Renal pelvis (tissue), 1 donor: ENCODE measurements at regions not wholly inside any gene's neighbourhood (a gene's known extent, or its start where the extent isn't known, plus 50 kb on each side); places are given as distances from the start of the nearest gene placed in this dataset.
A peak's percentile ranks its signal among the peaks of the same experiment; 100 is the strongest.
"Not testable (repeated sequence)": the region's sequence is repeated elsewhere in the genome, so short reads cannot be mapped to it uniquely, and the experiment has no call there.

ENCODE experiments used
- DNase-seq: peaks from one replicate; pipeline ENCODE4 v3.0.0-alpha.2; 2013

DNA sequence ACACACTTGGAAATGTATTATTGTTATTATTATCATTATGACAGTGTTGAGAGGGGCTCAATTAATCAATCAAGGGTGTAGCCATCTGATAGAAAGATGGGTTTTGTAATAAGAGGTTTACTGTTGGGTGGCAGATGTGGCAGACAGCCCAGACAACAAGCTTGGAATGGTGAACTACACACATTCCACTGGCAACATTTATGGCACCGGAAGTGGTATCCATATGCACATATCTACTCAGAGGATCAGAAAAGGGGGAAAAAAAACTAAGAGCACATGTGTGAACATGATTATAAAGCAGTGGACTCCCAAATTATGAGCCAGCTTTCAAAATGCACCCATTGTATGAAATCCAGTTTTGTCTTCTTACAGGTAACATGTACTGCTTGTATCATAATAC is 125.9 kb upstream of the ARX start:
- DNase-seq = no peak

DNA sequence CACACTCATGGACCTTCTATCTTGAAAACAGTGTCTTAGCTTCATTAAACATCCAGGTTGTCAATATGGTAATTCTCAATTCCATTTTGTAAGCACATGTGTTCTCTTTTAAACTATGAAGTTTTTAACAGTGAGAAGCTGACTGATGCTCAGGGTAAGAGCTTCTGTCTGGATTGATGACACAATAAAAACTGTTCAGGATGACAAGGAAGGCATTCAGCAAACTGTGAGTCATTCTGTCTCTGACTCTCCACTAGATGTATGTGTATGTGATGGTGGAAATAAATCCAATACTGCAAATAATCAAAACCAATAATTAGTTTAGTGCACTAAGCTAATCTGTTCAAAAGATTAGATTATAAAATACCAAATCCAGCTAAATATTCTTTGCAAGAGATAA is 115.3 kb upstream of the ARX start:
- DNase-seq = no peak

DNA sequence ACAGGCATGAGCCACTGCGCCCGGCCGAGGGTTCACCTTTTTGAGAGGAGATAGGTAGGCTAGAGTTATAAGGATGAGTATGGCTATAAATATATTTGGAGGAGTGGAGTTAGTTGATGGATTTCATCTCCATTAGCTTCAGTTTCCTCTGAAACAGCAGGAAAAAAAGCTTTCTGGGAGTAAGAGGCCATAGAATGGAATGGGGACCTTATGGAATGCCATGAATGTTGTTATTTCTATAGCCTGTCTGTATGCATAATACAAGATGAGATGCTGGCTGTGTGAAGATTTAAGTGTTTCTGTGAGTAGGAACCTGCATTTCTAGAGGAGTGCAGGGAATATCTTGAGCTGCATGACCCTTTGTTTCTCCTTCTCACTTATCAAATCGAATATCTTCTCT is 114.9 kb upstream of the ARX start:
- no peak for DNase-seq

DNA sequence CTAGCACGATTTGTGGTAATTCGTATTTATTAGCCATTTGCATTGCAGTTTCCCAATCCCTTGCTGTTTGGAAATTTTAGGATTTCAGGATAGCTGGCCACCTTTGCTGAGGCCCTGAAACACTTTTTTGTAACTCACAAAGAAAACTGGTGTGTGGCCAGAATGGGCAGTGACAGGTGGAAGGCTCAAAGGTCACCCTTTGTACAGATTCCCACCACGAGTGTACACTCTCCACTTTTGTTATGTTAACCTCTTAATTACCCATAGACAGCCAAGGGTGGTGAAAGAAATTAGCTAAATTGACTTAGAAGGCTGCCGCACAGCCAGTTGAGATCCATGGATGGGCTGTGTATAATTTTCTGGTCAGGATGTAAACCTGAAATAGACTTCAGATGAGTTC is 109.7 kb upstream of the ARX start:
- DNase-seq = no peak

DNA sequence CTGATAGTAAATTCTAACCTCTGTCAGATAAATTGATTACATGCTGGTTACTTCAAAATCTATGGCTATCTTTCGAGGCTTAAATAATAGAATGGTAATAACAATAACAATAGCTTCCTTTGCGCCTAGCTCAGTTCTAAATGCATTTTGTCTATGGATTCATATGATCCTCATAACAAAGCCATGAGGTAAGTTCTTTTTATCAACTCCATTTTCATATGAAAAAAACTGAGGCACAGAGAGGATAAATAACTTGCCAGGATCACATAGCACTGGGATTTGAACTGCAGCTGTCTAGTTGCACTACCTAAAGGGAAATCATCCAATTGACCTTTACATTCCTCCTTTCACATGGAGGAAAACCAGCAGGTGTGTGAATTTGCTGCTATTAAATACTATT is 108.6 kb upstream of the ARX start:
- no peak for DNase-seq

DNA sequence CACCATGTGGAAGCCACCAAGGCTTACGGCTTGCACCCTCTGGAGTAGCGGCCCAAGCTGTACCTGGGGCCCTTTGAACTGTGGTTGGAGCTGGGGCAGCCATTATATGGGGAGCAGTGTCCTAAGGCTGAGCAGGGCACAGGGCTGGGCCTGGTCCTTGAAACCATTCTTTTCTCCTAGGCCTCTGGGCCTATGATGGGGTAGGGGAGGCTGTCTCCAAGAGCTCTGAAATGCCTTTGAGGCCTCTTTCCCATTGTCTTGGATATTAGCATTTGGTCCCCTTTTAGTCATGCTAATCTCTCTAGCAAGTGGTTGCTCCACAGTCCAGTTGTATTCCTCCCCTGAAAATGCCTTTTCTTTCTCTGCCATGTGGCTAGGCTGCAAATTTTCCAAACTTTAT is 96.4 kb upstream of the ARX start:
- DNase-seq = no peak

DNA sequence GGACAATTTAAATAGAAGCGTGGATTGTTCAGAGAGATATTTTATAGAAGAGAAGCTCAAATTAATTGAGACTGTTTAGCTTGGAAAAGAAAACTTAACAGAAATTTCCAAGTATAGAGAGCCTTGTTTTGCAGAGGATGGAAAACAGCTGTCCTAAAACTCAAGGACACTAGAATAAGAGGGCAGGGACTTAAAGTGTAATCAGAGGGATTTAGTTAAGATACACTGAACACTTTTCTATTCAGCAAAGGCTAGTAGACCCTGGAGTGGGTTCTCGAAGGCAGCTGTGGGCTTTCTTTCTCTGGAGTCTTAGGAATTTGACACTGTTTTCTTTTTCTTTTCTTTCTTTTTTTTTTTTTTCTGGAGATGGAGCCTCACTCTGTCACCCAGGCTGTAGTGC is 92.7 kb upstream of the ARX start:
- DNase-seq = peak; percentile 10

DNA sequence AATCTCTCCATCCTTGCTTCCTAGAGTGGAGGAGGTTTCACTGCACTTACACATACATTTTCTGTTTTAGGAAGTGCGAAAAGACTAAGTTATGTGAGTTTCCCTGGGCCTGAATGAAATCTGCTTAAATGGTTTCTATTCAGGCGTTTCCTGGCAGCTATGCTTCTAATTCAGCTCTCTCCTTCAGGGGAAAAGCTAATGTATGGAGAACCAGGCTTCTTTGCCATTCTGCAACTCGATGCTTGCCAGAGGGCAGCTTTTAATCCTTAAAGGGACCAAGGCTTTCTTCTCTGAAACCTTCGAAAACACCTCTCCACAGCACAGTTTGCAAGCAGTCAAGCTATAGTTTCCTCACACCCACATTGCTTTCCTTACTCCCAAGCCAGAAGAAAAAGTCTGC is 89.5 kb upstream of the ARX start:
- DNase-seq = no peak

DNA sequence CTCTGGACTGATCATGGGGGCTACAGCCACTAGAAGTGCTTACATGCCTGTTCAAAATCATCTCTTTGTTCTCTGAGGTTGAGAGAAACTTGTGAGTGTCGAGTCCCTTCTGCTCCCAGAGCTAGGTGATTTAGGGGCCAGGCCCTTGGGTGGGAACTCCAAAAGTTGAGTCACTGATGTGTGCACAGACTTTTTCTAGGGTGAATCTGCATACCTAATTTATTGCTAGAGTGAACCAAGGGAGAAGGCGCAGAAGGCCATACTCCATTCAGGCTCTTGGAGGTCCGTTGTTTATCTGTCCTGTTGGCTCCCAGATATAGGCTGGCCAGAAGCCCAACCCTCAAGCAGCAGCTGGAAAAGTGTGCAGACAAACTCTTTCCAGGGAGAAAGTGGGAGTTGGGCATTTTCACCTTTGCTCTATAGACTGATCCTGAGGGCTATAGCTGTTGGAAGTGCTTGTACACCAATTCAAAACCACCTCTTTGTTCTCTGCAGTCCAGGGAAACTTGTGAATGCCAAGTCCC is 80.8 kb upstream of the ARX start:
- DNase-seq = no peak

DNA sequence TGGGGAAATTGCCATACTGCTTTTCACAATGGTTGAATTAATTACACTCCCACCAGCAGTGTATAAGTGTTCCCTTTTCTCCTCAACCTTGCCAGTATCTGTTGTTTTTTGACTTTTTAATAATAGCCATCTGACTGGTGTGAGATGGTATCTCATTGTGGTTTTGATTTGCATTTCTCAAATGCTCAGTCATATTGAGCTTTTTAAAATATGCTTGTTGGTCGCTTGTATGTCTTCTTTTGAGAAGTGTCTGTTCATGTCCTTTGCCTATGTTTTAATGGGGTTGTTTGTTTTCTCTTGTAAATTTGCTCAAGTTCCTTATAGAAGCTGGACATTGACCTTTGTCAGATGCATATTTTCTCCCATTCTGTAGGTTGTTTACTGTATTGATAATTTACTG is 75.4 kb upstream of the ARX start:
- not testable (repeated sequence) for DNase-seq

DNA sequence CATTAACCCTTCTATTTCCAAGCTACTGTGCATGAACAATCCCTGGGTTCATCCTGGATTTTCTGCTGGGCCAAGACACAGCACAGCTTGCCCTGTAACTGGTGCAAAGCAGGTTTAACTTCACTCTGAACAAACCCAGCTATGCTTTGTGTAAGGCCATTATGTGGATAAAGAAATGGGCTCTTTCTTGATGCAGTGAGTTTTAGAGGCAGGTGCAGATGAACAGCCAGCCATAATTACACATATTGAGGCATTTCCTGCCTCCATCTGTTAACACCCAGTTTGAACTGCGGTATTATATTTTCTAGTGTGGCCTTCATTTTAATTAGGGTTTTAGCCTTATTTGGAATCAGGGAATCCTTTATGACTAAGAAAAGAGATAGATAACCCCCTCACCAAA is 68.7 kb upstream of the ARX start:
- DNase-seq = no peak

DNA sequence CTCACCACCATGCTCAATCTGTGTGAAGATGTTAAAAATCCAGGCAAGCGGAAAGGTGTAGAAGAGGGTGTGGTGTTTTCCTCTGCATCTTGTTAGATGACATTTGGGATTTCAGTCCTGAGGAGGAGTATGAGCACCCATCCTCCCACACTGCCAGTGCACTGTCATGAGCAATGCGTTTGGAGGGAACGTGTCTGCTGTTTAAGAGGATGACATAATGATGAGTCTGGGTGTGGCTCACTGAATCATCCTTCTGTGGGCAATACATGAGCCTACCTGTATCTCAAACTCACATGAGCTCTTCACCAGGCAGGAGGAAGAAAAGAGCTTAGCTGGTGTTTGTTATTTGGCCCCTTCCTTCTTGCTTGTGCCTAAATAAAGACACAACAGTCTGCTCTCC is 67.9 kb upstream of the ARX start:
- DNase-seq = no peak

DNA sequence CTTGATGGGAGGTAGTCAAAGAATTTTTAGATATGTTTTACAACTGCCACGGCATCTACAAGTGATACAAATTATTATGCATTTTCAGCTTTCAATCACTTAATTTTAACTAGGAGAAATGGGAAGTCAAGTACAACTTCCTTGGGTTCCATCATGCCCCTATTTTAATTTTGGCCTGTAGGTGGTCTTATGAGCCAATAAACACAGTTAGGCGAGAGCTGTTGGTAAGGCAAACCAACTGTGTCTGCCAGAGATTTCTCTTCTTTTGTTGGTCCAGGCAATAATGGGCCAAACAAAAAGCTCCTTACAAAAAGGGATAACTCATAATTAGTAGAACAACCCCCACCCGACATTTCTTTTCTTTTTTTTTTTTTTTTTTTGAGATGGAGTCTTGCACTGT is 63.3 kb upstream of the ARX start:
- no peak for DNase-seq

DNA sequence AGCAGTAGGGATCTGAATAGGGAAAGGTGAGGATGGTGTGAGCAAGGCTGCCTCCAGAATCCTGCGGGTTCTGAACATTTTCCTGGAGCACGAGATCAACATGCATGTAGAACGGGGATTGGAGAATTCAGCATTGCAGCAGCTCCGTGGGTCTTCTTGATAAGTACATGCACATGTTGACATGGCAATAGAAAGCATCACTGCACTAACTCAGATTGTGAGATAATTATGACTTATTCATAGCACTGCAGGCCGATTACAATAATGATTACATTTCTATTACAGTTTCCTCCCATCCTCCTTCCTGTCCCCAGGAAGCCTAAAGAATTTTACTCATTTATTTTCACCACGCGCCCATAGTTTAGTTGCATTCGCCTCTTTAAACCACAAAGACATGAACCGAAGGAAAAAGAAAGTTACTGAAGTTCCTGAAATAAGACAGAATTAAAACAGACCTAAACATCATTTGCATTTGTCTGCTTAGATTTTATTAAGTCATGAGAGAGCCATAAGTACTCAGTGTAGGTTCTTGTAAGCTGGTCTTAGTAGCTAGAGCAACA is 61.3 kb upstream of the ARX start:
- no peak for DNase-seq

DNA sequence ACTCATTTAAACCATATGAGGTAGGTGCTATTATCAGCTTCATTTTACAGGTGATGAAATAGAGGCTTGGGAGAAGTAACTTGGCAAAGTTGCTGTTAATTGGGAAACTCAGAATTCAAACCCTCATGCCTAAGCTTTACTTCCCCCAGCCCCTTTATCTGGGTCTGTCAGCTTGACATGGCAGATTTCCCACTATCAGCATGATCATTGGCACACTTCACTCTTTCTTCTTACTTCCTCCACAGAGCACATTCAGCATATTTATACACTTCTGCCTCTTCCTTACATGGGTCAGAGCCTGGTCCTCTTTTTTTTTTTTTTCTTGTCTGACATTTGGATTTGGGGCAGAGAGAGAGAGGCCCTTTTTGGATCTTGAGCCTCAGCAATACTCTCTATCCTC is 56.5 kb upstream of the ARX start:
- DNase-seq = no peak

DNA sequence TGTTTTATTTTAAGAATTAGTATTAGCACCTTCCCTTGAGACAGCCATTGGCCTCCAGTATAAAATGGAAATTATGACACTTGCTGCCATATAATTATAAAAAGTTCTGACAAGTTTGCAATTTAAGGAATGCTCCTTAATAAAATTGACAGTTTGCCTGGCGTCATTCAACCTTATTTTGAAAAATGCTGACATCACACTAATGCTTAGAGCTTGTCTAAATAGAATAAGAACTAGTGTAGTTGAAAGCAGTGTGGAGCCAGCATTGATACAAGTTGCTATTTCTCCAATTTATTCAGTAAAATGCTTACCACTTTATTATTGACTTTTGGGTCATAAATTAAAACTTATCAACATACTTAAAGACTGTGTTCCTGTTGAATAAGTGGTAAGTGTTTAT is 54.3 kb upstream of the ARX start:
- no peak for DNase-seq

DNA sequence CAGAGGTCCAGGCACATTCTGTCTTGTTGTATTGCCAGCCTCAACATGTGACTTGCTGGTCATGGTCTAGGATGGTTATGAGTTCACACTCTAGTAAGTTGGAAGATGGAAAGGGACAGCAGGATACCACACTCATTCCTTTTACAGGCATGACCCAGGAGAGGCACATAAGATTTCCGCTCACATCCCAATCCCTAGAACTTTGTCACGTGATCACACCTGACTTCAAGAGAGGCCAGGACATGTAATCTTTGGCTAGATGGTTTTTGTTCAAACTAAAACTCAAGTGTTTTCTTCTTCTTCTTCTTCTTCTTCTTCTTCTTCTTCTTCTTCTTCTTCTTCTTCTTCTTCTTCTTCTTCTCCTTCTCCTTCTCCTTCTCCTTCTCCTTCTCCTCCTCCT is 53.4 kb upstream of the ARX start:
- DNase-seq = no peak

DNA sequence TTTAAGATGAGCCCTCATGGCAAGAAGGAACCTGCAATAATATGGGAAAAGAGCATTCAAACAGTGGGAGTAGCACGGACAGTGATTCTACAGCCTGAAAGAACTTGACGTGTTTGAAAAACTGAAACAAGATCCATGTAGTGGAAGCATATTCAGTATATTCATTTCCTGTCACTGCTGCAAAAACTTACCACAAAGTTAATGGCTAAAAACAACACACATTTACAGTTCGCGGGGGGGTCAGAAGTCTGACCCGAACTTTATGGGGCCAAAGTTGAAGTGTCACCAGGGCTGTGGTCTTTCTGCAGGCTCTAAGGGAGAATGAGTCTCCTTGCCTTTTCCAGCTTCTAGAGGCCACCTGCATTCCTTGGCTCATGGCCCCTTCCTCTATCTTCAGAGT is 52.6 kb upstream of the ARX start:
- no peak for DNase-seq

DNA sequence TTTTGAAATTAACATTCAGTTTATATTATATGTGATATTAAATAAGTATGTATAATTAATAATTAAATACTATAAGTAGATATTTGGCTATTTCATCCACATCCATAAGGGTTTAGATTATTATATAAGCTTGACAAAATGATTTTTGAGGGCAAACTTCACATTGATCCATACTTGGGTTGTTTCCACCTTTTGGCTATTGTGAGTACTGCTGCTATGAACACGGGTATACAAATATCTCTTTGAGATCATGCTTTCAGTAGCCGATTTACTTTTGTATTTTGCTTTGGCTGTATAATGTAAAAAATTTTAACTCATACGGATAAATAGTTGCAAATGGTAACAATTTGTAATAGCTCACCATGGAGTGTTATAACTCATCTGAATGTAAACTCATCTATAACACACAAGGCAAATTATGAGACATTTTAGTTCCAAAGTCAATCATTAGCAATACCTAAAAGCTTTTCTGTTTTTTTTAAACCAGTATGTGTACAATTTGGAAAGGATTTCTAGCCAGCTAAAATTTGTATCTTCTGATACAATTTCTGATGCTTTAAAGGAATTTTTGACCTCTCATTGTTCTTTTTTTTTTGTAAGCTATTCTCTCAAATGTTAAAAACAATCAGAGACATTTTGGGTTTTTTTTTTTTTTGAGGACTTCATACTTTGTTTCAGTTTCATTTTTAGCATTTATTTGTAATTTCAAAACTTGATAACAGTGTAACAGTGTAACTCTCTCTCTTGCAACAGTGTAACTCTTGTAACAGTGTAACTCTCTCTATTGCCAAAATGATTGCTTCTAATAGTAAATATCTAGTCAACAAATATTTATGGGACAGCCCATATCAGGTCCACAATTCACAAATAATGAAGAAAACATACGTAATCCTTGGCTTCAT is 51.8 kb upstream of the ARX start:
- no peak for DNase-seq

DNA sequence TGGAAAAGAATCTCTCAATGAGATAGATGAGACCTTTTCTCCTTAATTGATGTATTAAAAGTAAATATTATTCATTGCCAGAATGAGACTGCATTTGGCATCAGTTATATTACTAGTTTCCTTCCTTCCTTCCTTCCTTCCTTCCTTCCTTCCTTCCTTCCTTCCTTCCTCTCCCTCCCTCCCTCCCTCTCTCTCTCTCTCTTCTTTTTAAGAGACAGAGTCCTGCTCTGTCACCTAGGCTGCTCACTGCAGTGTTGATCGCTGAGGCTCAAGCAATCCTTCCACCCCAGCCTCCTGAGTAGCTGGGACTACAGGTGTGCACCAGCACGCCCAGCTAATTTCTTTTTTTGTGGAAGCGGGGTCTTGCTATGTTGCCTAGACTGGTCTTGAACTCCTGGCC is 50.4 kb upstream of the ARX start:
- DNase-seq = no peak
